ENCODE measurements at regions not wholly inside any gene's neighbourhood (a gene's known extent, or its start where the extent isn't known, plus 50 kb on each side); places are given as distances from the start of the nearest gene placed in this dataset.

DNA sequence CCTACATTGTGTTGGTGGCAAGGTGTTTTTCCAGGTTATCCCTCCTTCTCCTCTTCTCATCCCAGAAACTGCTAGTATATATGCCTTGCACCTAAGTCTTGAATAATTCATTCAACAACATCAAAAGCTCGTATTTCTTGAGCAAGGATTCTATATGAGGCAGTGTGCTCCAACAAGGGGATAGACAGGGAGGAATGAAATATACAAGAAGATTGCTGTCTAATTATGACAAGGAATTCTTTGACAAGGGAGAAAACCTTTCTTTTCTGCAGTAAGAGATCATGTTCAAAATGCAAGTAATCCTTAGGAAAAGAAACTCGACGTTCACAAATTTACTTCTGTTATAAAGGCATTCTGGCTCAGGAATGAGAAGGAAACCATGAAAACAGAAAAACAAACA, 788.6 kb downstream of the TDRD15 start:
- TF ChIP-seq SPEN (CRISPR knock-in tag; IDR thresholded peaks at IDR 0.05; ENCODE audit: low read depth): no peak
- TF ChIP-seq EP300 (IDR thresholded peaks at IDR 0.05; ENCODE audit: low read depth in 2 of 2, low read length in 2 of 2): no peak
- no peak for TF ChIP-seq EP300 (CRISPR knock-in tag; IDR thresholded peaks at IDR 0.05; ENCODE audit: borderline replicate concordance)
- TF ChIP-seq, protein P1, sequence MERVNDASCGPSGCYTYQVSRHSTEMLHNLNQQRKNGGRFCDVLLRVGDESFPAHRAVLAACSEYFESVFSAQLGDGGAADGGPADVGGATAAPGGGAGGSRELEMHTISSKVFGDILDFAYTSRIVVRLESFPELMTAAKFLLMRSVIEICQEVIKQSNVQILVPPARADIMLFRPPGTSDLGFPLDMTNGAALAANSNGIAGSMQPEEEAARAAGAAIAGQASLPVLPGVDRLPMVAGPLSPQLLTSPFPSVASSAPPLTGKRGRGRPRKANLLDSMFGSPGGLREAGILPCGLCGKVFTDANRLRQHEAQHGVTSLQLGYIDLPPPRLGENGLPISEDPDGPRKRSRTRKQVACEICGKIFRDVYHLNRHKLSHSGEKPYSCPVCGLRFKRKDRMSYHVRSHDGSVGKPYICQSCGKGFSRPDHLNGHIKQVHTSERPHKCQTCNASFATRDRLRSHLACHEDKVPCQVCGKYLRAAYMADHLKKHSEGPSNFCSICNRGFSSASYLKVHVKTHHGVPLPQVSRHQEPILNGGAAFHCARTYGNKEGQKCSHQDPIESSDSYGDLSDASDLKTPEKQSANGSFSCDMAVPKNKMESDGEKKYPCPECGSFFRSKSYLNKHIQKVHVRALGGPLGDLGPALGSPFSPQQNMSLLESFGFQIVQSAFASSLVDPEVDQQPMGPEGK (CRISPR knock-in tag; IDR thresholded peaks at IDR 0.05): no peak
- TF ChIP-seq, protein P2, sequence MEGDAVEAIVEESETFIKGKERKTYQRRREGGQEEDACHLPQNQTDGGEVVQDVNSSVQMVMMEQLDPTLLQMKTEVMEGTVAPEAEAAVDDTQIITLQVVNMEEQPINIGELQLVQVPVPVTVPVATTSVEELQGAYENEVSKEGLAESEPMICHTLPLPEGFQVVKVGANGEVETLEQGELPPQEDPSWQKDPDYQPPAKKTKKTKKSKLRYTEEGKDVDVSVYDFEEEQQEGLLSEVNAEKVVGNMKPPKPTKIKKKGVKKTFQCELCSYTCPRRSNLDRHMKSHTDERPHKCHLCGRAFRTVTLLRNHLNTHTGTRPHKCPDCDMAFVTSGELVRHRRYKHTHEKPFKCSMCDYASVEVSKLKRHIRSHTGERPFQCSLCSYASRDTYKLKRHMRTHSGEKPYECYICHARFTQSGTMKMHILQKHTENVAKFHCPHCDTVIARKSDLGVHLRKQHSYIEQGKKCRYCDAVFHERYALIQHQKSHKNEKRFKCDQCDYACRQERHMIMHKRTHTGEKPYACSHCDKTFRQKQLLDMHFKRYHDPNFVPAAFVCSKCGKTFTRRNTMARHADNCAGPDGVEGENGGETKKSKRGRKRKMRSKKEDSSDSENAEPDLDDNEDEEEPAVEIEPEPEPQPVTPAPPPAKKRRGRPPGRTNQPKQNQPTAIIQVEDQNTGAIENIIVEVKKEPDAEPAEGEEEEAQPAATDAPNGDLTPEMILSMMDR (CRISPR knock-in tag; IDR thresholded peaks at IDR 0.05): no peak
- TF ChIP-seq, protein P3, sequence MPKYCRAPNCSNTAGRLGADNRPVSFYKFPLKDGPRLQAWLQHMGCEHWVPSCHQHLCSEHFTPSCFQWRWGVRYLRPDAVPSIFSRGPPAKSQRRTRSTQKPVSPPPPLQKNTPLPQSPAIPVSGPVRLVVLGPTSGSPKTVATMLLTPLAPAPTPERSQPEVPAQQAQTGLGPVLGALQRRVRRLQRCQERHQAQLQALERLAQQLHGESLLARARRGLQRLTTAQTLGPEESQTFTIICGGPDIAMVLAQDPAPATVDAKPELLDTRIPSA (CRISPR knock-in tag; IDR thresholded peaks at IDR 0.05; ENCODE audit: borderline replicate concordance): no peak

Measured in HepG2 (cell line).